Esophagus muscularis mucosa (tissue), 4 donors: ENCODE measurements at regions not wholly inside any gene's neighbourhood (a gene's known extent, or its start where the extent isn't known, plus 50 kb on each side); places are given as distances from the start of the nearest gene placed in this dataset.
A peak's percentile ranks its signal among the peaks of the same experiment; 100 is the strongest.

Source experiments
- DNase-seq: peaks from one replicate; pipeline ENCODE4 v3.0.0-alpha.2; 2017; ENCODE audit errors: extremely low spot score
- H3K27ac ChIP-seq, 4 donors: fragments of 200-600 bp; sonication (generic); replicated peaks in 1 of 4; 1 replicate in 3 of 4; 2 replicates in 1 of 4; pipeline ENCODE4 v1.5.1; 2016 to 2019; ENCODE audit warnings: mild to moderate bottlenecking in 1 of 4
- H3K27me3 ChIP-seq, 4 donors: fragments of 200-600 bp; sonication (generic); one replicate each; pipeline versions ENCODE4 v1.5.1 to v1.6.0; 2016 to 2019
- H3K36me3 ChIP-seq, 4 donors: fragments of 200-600 bp; sonication (generic); one replicate each; pipeline ENCODE4 v1.5.1; 2016 to 2019
- H3K4me1 ChIP-seq, 4 donors: fragments of 200-600 bp; sonication (generic); one replicate each; pipeline ENCODE4 v1.5.1; 2016 to 2019
- H3K4me3 ChIP-seq, 4 donors: fragments of 200-600 bp; sonication (generic); 1 replicate in 2 of 4; 2 replicates in 2 of 4; pipeline ENCODE4 v1.5.1; 2016 to 2019; ENCODE audit warnings: mild to moderate bottlenecking in 4 of 4, moderate library complexity in 1 of 4
- H3K9me3 ChIP-seq, 4 donors: fragments of 200-600 bp; sonication (generic); 1 replicate in 3 of 4; 2 replicates in 1 of 4; pipeline ENCODE4 v1.5.1; 2016 to 2019
- EP300 ChIP-seq: sonication (generic); formaldehyde crosslinking; IDR thresholded peaks from one replicate; pipeline ENCODE4 v1.6.1; 2017; ENCODE audit warnings: antibody characterized with exemption
- POLR2A ChIP-seq: fragments of 450-650 bp; IDR thresholded peaks from one replicate; pipeline ENCODE4 v1.6.1; 2017; ENCODE audit warnings: antibody characterized with exemption, moderate library complexity, mild to moderate bottlenecking, low read depth
- POLR2AphosphoS5 ChIP-seq, 2 donors: sonication (generic); formaldehyde crosslinking; IDR thresholded peaks; one replicate each; pipeline ENCODE4 v1.6.1; 2017; ENCODE audit warnings: antibody characterized with exemption in 2 of 2
- WGBS: methylation state at CpG from one replicate; pipeline ENCODE4 v1.1.5; 2018; 5-methylcytosine and 5-hydroxymethylcytosine counted together
- intact Hi-C: fragments of 100-400 bp; cut with DNase I; formaldehyde crosslinking; loops from one replicate; pipeline ENCODE4 v1.15.1; 2023
- TF ChIP-seq, protein P1 (sequence below), 3 experiments: fragments of 200-600 bp in 2 of 3; fragments of 450-650 bp in 1 of 3; sonication (generic) in 2 of 3; IDR thresholded peaks; one replicate each; pipeline ENCODE4 v1.5.1; 2017 to 2019; ENCODE audit warnings: antibody characterized with exemption in 3 of 3, mild to moderate bottlenecking in 2 of 3, moderate library complexity in 1 of 3

- TF ChIP-seq, protein P1, sequence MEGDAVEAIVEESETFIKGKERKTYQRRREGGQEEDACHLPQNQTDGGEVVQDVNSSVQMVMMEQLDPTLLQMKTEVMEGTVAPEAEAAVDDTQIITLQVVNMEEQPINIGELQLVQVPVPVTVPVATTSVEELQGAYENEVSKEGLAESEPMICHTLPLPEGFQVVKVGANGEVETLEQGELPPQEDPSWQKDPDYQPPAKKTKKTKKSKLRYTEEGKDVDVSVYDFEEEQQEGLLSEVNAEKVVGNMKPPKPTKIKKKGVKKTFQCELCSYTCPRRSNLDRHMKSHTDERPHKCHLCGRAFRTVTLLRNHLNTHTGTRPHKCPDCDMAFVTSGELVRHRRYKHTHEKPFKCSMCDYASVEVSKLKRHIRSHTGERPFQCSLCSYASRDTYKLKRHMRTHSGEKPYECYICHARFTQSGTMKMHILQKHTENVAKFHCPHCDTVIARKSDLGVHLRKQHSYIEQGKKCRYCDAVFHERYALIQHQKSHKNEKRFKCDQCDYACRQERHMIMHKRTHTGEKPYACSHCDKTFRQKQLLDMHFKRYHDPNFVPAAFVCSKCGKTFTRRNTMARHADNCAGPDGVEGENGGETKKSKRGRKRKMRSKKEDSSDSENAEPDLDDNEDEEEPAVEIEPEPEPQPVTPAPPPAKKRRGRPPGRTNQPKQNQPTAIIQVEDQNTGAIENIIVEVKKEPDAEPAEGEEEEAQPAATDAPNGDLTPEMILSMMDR (IDR thresholded peaks at IDR 0.05), result no peak
- TF ChIP-seq POLR2A (no peak), EP300 (no peak), POLR2AphosphoS5 (IDR thresholded peaks at IDR 0.05) (no peak)
- H3K27me3 ChIP-seq, result no peaks in the 10 kb centered on the region
- no peak overlapping the region for H3K27ac ChIP-seq
- H3K9me3 ChIP-seq, result no peaks in the 10 kb centered on the region
- no peaks in the 10 kb centered on the region for H3K36me3 ChIP-seq
- H3K4me3 ChIP-seq, result no peak overlapping the region
- no peak for DNase-seq
- WGBS, result 25% methylated on average over 2 of the region's 2 CpGs
- intact Hi-C loops, result no loop called here
- peaks cover 0 to 7% (median 0%) of the 10 kb centered on the region in 4 donors for H3K4me1 ChIP-seq
These were observed 141.1 kb downstream of the IDS start for GRCh38 chrX:149363965-149364364.

DNA sequence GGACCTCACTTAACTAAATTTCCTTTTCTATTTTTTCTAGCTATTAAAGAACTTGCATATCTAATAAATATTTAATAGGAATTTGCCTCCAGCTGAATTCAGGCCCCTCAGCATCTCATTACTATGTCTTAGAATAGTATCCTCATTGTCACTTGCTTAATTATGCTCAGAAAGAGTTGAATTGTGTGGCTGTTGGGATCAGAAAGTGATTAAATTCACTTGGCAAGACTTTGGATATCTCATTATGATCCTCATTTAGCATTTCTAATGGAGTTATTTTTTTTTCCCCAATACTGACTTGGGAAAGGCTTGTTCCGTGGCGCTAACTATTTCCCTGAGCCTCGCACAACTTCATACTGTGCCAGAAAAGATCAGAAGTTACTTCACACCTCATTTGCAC, 158.8 kb downstream of the IDS start:
- Histone ChIP-seq H3K36me3 (no peaks in the 10 kb centered on the region), H3K27me3 (no peaks in the 10 kb centered on the region), H3K4me3 (no peak overlapping the region), H3K4me1 (no peaks in the 10 kb centered on the region), H3K27ac (no peak overlapping the region), H3K9me3 (no peaks in the 10 kb centered on the region)
- DNase-seq, result no peak
- 73% methylated on average over 3 of the region's 3 CpGs for WGBS
- no peak for TF ChIP-seq POLR2A
- TF ChIP-seq POLR2AphosphoS5 (IDR thresholded peaks at IDR 0.05), result no peak
- TF ChIP-seq, protein P1 (IDR thresholded peaks at IDR 0.05), result no peak
- no peak for TF ChIP-seq EP300
- intact Hi-C loops, result no loop called here

DNA sequence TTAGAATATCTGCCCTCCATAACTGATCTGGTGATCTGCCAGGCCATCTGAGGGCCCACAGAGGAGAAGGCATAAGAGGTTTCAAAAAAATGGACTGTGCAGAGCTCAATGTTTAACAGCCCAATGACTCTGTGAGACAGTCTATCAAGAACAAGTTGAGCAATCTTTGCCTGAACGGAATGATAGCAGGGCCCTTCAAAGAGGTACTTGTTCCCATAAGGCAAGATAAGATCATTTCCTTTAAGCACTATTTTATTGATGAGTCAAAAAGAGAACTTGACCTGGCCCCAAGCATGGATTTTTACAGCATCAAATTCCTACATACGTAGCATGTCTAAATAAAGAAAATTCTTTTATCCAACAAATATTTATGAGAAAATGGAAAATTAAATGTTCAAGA, 182.8 kb downstream of the IDS start:
- intact Hi-C loops, result no loop called here
- no peak overlapping the region for H3K4me3 ChIP-seq

GRCh38 chrX:149313871-149314371, 191.2 kb downstream of the IDS start:
- no peaks in the 10 kb centered on the region for H3K27me3 ChIP-seq
- H3K36me3 ChIP-seq, result no peaks in the 10 kb centered on the region
- DNase-seq, result no peak
- TF ChIP-seq POLR2A (no peak), POLR2AphosphoS5 (IDR thresholded peaks at IDR 0.05) (no peak), EP300 (no peak)
- TF ChIP-seq, protein P1 (IDR thresholded peaks at IDR 0.05), result no peak
- H3K9me3 ChIP-seq, result no peaks in the 10 kb centered on the region
- H3K27ac ChIP-seq, result peak overlapping the region in 2 of 4 donors; percentile 28 to 42
- no peak overlapping the region for H3K4me3 ChIP-seq
- peaks cover 0 to 15% (median 8%) of the 10 kb centered on the region in 4 donors for H3K4me1 ChIP-seq
- intact Hi-C loops, result no loop called here
- 49% methylated on average over 11 of the region's 11 CpGs for WGBS

More for the DNA sequence above, 182.8 kb downstream of the IDS start:
- H3K27ac ChIP-seq, result no peak overlapping the region
- DNase-seq, result no peak
- H3K9me3 ChIP-seq, result no peaks in the 10 kb centered on the region
- no peak for TF ChIP-seq EP300
- TF ChIP-seq POLR2A, result no peak
- TF ChIP-seq, protein P1 (IDR thresholded peaks at IDR 0.05), result no peak
- no peak for TF ChIP-seq POLR2AphosphoS5 (IDR thresholded peaks at IDR 0.05)
- WGBS, result 62% methylated on average over 2 of the region's 2 CpGs
- H3K4me1 ChIP-seq, result no peaks in the 10 kb centered on the region
- H3K36me3 ChIP-seq, result no peaks in the 10 kb centered on the region
- H3K27me3 ChIP-seq, result no peaks in the 10 kb centered on the region

- H3K36me3 ChIP-seq, result no peaks in the 10 kb centered on the region
- no peaks in the 10 kb centered on the region for H3K9me3 ChIP-seq
- no peak overlapping the region for H3K4me3 ChIP-seq
- intact Hi-C loops, result no loop called here
- no peak for DNase-seq
- no peaks in the 10 kb centered on the region for H3K27me3 ChIP-seq
- no peak overlapping the region for H3K27ac ChIP-seq
- peaks cover 0 to 15% (median 8%) of the 10 kb centered on the region in 4 donors for H3K4me1 ChIP-seq
- TF ChIP-seq POLR2A, result no peak
- TF ChIP-seq POLR2AphosphoS5 (IDR thresholded peaks at IDR 0.05), result no peak
- no peak for TF ChIP-seq EP300
- TF ChIP-seq, protein P1 (IDR thresholded peaks at IDR 0.05), result no peak
These were observed 192.1 kb downstream of the IDS start for GRCh38 chrX:149312988-149313387.
